ENCODE measurements at regions not wholly inside any gene's neighbourhood (a gene's known extent, or its start where the extent isn't known, plus 50 kb on each side); places are given as distances from the start of the nearest gene placed in this dataset.

GRCh38 chr11:129265125-129265788, 73.1 kb upstream of the ARHGAP32 start:
- Histone ChIP-seq H3K36me3 (ENCODE audit: control insufficient read depth in 1 of 2, insufficient read depth in 2 of 2, low read length in 1 of 2) (no peaks in the 10 kb centered on the region), H3K4me1 (ENCODE audit: control insufficient read depth in 1 of 2, insufficient read depth in 2 of 2, low read length in 2 of 2) (no peaks in the 10 kb centered on the region), H3K27ac (ENCODE audit: low read depth in 1 of 2, low read length in 2 of 2) (no peak overlapping the region), H3K9me3 (ENCODE audit: control insufficient read depth, low read length) (no peaks in the 10 kb centered on the region), H3K27me3 (ENCODE audit: control insufficient read depth in 1 of 2, insufficient read depth in 2 of 2, low read length in 1 of 2) (no peaks in the 10 kb centered on the region), H3K4me3 (ENCODE audit: low read length in 2 of 2) (no peak overlapping the region)
- DNase-seq (no peak), ATAC-seq (ENCODE audit: low FRiP score) (no peak)
- 86 to 92% methylated on average over 5 of the region's 5 CpGs for WGBS, 2 donors
- intact Hi-C loops (cut with DNase I), result no loop called here

- 97 to 99% methylated on average over 2 of the region's 2 CpGs for WGBS, 2 donors
- DNase-seq (no peak), ATAC-seq (ENCODE audit: low FRiP score) (no peak)
- H3K36me3 ChIP-seq (ENCODE audit: control insufficient read depth in 1 of 2, insufficient read depth in 2 of 2, low read length in 1 of 2), result no peaks in the 10 kb centered on the region
- intact Hi-C loops (cut with DNase I), result no loop called here
- H3K27me3 ChIP-seq (ENCODE audit: control insufficient read depth in 1 of 2, insufficient read depth in 2 of 2, low read length in 1 of 2), result no peaks in the 10 kb centered on the region
- peaks cover 0 to 2% of the 10 kb centered on the region in 2 donors for H3K4me1 ChIP-seq (ENCODE audit: control insufficient read depth in 1 of 2, insufficient read depth in 2 of 2, low read length in 2 of 2)
- no peak overlapping the region for H3K27ac ChIP-seq (ENCODE audit: low read depth in 1 of 2, low read length in 2 of 2)
- no peaks in the 10 kb centered on the region for H3K9me3 ChIP-seq (ENCODE audit: control insufficient read depth, low read length)
- no peak overlapping the region for H3K4me3 ChIP-seq (ENCODE audit: low read length in 2 of 2)
These were observed 72.0 kb upstream of the ARHGAP32 start for GRCh38 chr11:129264114-129264513.

GRCh38 chr11:129260750-129261149, 68.6 kb upstream of the ARHGAP32 start:
- H3K27ac ChIP-seq (ENCODE audit: low read depth in 1 of 2, low read length in 2 of 2), result no peak overlapping the region
- H3K4me1 ChIP-seq (ENCODE audit: control insufficient read depth in 1 of 2, insufficient read depth in 2 of 2, low read length in 2 of 2), result peaks cover 0 to 2% of the 10 kb centered on the region in 2 donors
- DNase-seq, result no peak
- intact Hi-C loops (cut with DNase I), result no loop called here
- WGBS, 2 donors, result 3 to 10% methylated on average over 1 of the region's 1 CpG
- no peaks in the 10 kb centered on the region for H3K27me3 ChIP-seq (ENCODE audit: control insufficient read depth in 1 of 2, insufficient read depth in 2 of 2, low read length in 1 of 2)
- H3K36me3 ChIP-seq (ENCODE audit: control insufficient read depth in 1 of 2, insufficient read depth in 2 of 2, low read length in 1 of 2), result no peaks in the 10 kb centered on the region
- no peaks in the 10 kb centered on the region for H3K9me3 ChIP-seq (ENCODE audit: control insufficient read depth, low read length)
- ATAC-seq (ENCODE audit: low FRiP score), result no peak
- H3K4me3 ChIP-seq (ENCODE audit: low read length in 2 of 2), result peak overlapping the region in 1 of 2 donors; percentile 18

GRCh38 chr11:129259931-129260348, 67.8 kb upstream of the ARHGAP32 start:
- Histone ChIP-seq H3K4me1 (ENCODE audit: control insufficient read depth in 1 of 2, insufficient read depth in 2 of 2, low read length in 2 of 2) (peaks cover 0 to 2% of the 10 kb centered on the region in 2 donors), H3K27me3 (ENCODE audit: control insufficient read depth in 1 of 2, insufficient read depth in 2 of 2, low read length in 1 of 2) (no peaks in the 10 kb centered on the region), H3K36me3 (ENCODE audit: control insufficient read depth in 1 of 2, insufficient read depth in 2 of 2, low read length in 1 of 2) (no peaks in the 10 kb centered on the region), H3K4me3 (ENCODE audit: low read length in 2 of 2) (no peak overlapping the region), H3K9me3 (ENCODE audit: control insufficient read depth, low read length) (no peaks in the 10 kb centered on the region), H3K27ac (ENCODE audit: low read depth in 1 of 2, low read length in 2 of 2) (no peak overlapping the region)
- DNase-seq, result no peak
- intact Hi-C loops (cut with DNase I), result no loop called here
- WGBS, 2 donors, result 76 to 78% methylated on average over 3 of the region's 3 CpGs
- no peak for ATAC-seq (ENCODE audit: low FRiP score)

GRCh38 chr11:129258205-129258604, 66.1 kb upstream of the ARHGAP32 start:
- H3K4me1 ChIP-seq (ENCODE audit: control insufficient read depth in 1 of 2, insufficient read depth in 2 of 2, low read length in 2 of 2), result peaks cover 0 to 2% of the 10 kb centered on the region in 2 donors
- H3K27ac ChIP-seq (ENCODE audit: low read depth in 1 of 2, low read length in 2 of 2), result no peak overlapping the region
- H3K36me3 ChIP-seq (ENCODE audit: control insufficient read depth in 1 of 2, insufficient read depth in 2 of 2, low read length in 1 of 2), result no peaks in the 10 kb centered on the region
- no peak for DNase-seq
- no peaks in the 10 kb centered on the region for H3K27me3 ChIP-seq (ENCODE audit: control insufficient read depth in 1 of 2, insufficient read depth in 2 of 2, low read length in 1 of 2)
- no peak overlapping the region for H3K4me3 ChIP-seq (ENCODE audit: low read length in 2 of 2)
- WGBS, 2 donors, result 73 to 87% methylated on average over 5 of the region's 5 CpGs
- intact Hi-C loops (cut with DNase I), result no loop called here
- no peak for ATAC-seq (ENCODE audit: low FRiP score)
- no peaks in the 10 kb centered on the region for H3K9me3 ChIP-seq (ENCODE audit: control insufficient read depth, low read length)

GRCh38 chr11:129257512-129257911, 65.4 kb upstream of the ARHGAP32 start:
- DNase-seq (no peak), ATAC-seq (ENCODE audit: low FRiP score) (no peak)
- no peak overlapping the region for H3K27ac ChIP-seq (ENCODE audit: low read depth in 1 of 2, low read length in 2 of 2)
- H3K4me1 ChIP-seq (ENCODE audit: control insufficient read depth in 1 of 2, insufficient read depth in 2 of 2, low read length in 2 of 2), result peaks cover 0 to 2% of the 10 kb centered on the region in 2 donors
- H3K9me3 ChIP-seq (ENCODE audit: control insufficient read depth, low read length), result no peaks in the 10 kb centered on the region
- intact Hi-C loops (cut with DNase I), result no loop called here
- H3K36me3 ChIP-seq (ENCODE audit: control insufficient read depth in 1 of 2, insufficient read depth in 2 of 2, low read length in 1 of 2), result no peaks in the 10 kb centered on the region
- H3K27me3 ChIP-seq (ENCODE audit: control insufficient read depth in 1 of 2, insufficient read depth in 2 of 2, low read length in 1 of 2), result no peaks in the 10 kb centered on the region
- H3K4me3 ChIP-seq (ENCODE audit: low read length in 2 of 2), result no peak overlapping the region

- Histone ChIP-seq H3K27me3 (ENCODE audit: control insufficient read depth in 1 of 2, insufficient read depth in 2 of 2, low read length in 1 of 2) (peaks cover 0 to 2% of the 10 kb centered on the region in 2 donors), H3K36me3 (ENCODE audit: control insufficient read depth in 1 of 2, insufficient read depth in 2 of 2, low read length in 1 of 2) (no peaks in the 10 kb centered on the region), H3K9me3 (ENCODE audit: control insufficient read depth, low read length) (no peaks in the 10 kb centered on the region), H3K27ac (ENCODE audit: low read depth in 1 of 2, low read length in 2 of 2) (no peak overlapping the region), H3K4me3 (ENCODE audit: low read length in 2 of 2) (no peak overlapping the region), H3K4me1 (ENCODE audit: control insufficient read depth in 1 of 2, insufficient read depth in 2 of 2, low read length in 2 of 2) (no peaks in the 10 kb centered on the region)
- WGBS, 2 donors, result 68 to 88% methylated on average over 5 of the region's 5 CpGs
- intact Hi-C loops (cut with DNase I), result no loop called here
- no peak for DNase-seq
- ATAC-seq (ENCODE audit: low FRiP score), result no peak
These were observed 60.5 kb upstream of the ARHGAP32 start for GRCh38 chr11:129252621-129253020.

- intact Hi-C loops (cut with DNase I), result no loop called here
- H3K27me3 ChIP-seq (ENCODE audit: control insufficient read depth in 1 of 2, insufficient read depth in 2 of 2, low read length in 1 of 2), result peaks cover 0 to 2% of the 10 kb centered on the region in 2 donors
- WGBS, 2 donors, result 79 to 80% methylated on average over 3 of the region's 3 CpGs
- no peak overlapping the region for H3K27ac ChIP-seq (ENCODE audit: low read depth in 1 of 2, low read length in 2 of 2)
- ATAC-seq (ENCODE audit: low FRiP score) (no peak), DNase-seq (no peak)
- no peaks in the 10 kb centered on the region for H3K36me3 ChIP-seq (ENCODE audit: control insufficient read depth in 1 of 2, insufficient read depth in 2 of 2, low read length in 1 of 2)
- H3K4me1 ChIP-seq (ENCODE audit: control insufficient read depth in 1 of 2, insufficient read depth in 2 of 2, low read length in 2 of 2), result no peaks in the 10 kb centered on the region
- no peak overlapping the region for H3K4me3 ChIP-seq (ENCODE audit: low read length in 2 of 2)
- no peaks in the 10 kb centered on the region for H3K9me3 ChIP-seq (ENCODE audit: control insufficient read depth, low read length)
These were observed 58.9 kb upstream of the ARHGAP32 start for GRCh38 chr11:129251067-129251466.

GRCh38 chr11:129249923-129250322, 57.8 kb upstream of the ARHGAP32 start:
- WGBS, 2 donors, result 98% methylated on average over 2 of the region's 2 CpGs
- ATAC-seq (ENCODE audit: low FRiP score) (no peak), DNase-seq (no peak)
- intact Hi-C loops (cut with DNase I), result no loop called here
- Histone ChIP-seq H3K4me1 (ENCODE audit: control insufficient read depth in 1 of 2, insufficient read depth in 2 of 2, low read length in 2 of 2) (no peaks in the 10 kb centered on the region), H3K9me3 (ENCODE audit: control insufficient read depth, low read length) (no peaks in the 10 kb centered on the region), H3K27ac (ENCODE audit: low read depth in 1 of 2, low read length in 2 of 2) (no peak overlapping the region), H3K36me3 (ENCODE audit: control insufficient read depth in 1 of 2, insufficient read depth in 2 of 2, low read length in 1 of 2) (no peaks in the 10 kb centered on the region), H3K4me3 (ENCODE audit: low read length in 2 of 2) (no peak overlapping the region), H3K27me3 (ENCODE audit: control insufficient read depth in 1 of 2, insufficient read depth in 2 of 2, low read length in 1 of 2) (peaks cover 0 to 2% of the 10 kb centered on the region in 2 donors)

Measured in aorta (tissue), 5 donors.